HEK293 (cell line): ENCODE measurements at regions not wholly inside any gene's neighbourhood (a gene's known extent, or its start where the extent isn't known, plus 50 kb on each side); places are given as distances from the start of the nearest gene placed in this dataset.

ENCODE experiments used
- CTCF ChIA-PET: fragments of 350-600 bp; formaldehyde crosslinking; extraction: SDS; loops from one replicate; lab custom pipeline; 2021; ENCODE audit warnings: antibody characterized with exemption; lab: Yijun Ruan, JAX
- POLR2A ChIA-PET: fragments of 300-600 bp; formaldehyde crosslinking; extraction: SDS; loops from one replicate; lab custom pipeline; 2020; ENCODE audit warnings: antibody characterized with exemption, inconsistent platforms; lab: Yijun Ruan, JAX
- H3K27ac ChIP-seq: fragments of 200-500 bp; sonication (Bioruptor generic); 2 replicates; pipeline ENCODE4 v1.5.1; 2014; ENCODE audit warnings: low read depth, low read length, control low read depth, inconsistent platforms; ENCODE audit errors: extremely low read depth
- H3K36me3 ChIP-seq, 2 experiments: fragments of 200-500 bp in 1 of 2; sonication (Bioruptor generic) in 1 of 2; 1 replicate in 1 of 2; 2 replicates in 1 of 2; pipeline ENCODE4 v1.5.1; 2014 to 2017; ENCODE audit warnings: inconsistent platforms in 2 of 2, low read length in 2 of 2; ENCODE audit not compliant: control insufficient read depth in 2 of 2, insufficient read depth in 1 of 2
- H3K4me1 ChIP-seq: fragments of 200-500 bp; sonication (Bioruptor generic); 2 replicates; pipeline ENCODE4 v1.5.1; 2014; ENCODE audit warnings: mild to moderate bottlenecking, low read length, inconsistent platforms; ENCODE audit not compliant: control insufficient read depth, insufficient read depth
- H3K4me3 ChIP-seq: 2 replicates; pipeline ENCODE4 v1.5.1; 2011; ENCODE audit warnings: low read depth, mild to moderate bottlenecking, control low read depth, low read length, moderate library complexity
- H3K9me3 ChIP-seq: fragments of 200-500 bp; sonication (Bioruptor generic); 2 replicates; pipeline ENCODE4 v1.5.1; 2014; ENCODE audit warnings: low read depth, low read length, inconsistent platforms; ENCODE audit not compliant: control insufficient read depth, insufficient read depth
- HOXC10 ChIP-seq: sonication (generic); formaldehyde crosslinking; IDR thresholded peaks from 2 replicates; pipeline ENCODE4 v1.8.1; 2023; ENCODE audit warnings: mild to moderate bottlenecking, missing genetic modification reagents
- KLF8 ChIP-seq: fragments of 450-650 bp; formaldehyde crosslinking; IDR thresholded peaks from 2 replicates; pipeline ENCODE4 v1.5.1; 2016; ENCODE audit warnings: missing biosample characterization, missing genetic modification characterization
- SP3 ChIP-seq: fragments of 450-650 bp; formaldehyde crosslinking; IDR thresholded peaks from 2 replicates; pipeline ENCODE4 v1.5.1; 2016; ENCODE audit warnings: missing biosample characterization, missing genetic modification characterization
- TRIM28 ChIP-seq: IDR thresholded peaks from 2 replicates; pipeline ENCODE4 v1.6.1; 2011; ENCODE audit warnings: low read length, control low read depth, borderline replicate concordance
- YY2 ChIP-seq: fragments of 450-650 bp; formaldehyde crosslinking; IDR thresholded peaks from 2 replicates; pipeline ENCODE4 v1.5.1; 2016; ENCODE audit warnings: missing biosample characterization, missing genetic modification characterization
- ZBTB17 ChIP-seq: fragments of 450-650 bp; formaldehyde crosslinking; IDR thresholded peaks from 2 replicates; pipeline ENCODE4 v1.5.1; 2016; ENCODE audit warnings: missing biosample characterization, missing genetic modification characterization
- ZEB2 ChIP-seq: fragments of 450-650 bp; formaldehyde crosslinking; IDR thresholded peaks from 2 replicates; pipeline ENCODE4 v1.5.1; 2016; ENCODE audit warnings: missing biosample characterization, missing genetic modification characterization
- ZNF112 ChIP-seq: fragments of 450-650 bp; formaldehyde crosslinking; IDR thresholded peaks from 2 replicates; pipeline ENCODE4 v1.5.0; 2017; ENCODE audit warnings: missing biosample characterization, missing genetic modification characterization
- ZNF19 ChIP-seq: fragments of 450-650 bp; formaldehyde crosslinking; IDR thresholded peaks from 2 replicates; pipeline ENCODE4; 2016; ENCODE audit warnings: missing biosample characterization, missing genetic modification characterization, low read depth
- ZNF24 ChIP-seq: fragments of 450-650 bp; formaldehyde crosslinking; IDR thresholded peaks from 2 replicates; pipeline ENCODE4 v1.5.1; 2016; ENCODE audit warnings: missing biosample characterization, missing genetic modification characterization
- ZNF274 ChIP-seq, 2 experiments: fragments of 200-500 bp in 1 of 2; fragments of 450-650 bp in 1 of 2; sonication (Bioruptor generic) in 1 of 2; formaldehyde crosslinking in 1 of 2; IDR thresholded peaks; 2 replicates each; pipeline versions ENCODE4 v1.5.1 to v1.6.1; 2014 to 2016; ENCODE audit warnings: borderline replicate concordance in 1 of 2, inconsistent platforms in 1 of 2, low read length in 1 of 2, missing biosample characterization in 1 of 2, missing genetic modification characterization in 1 of 2
- ZNF544 ChIP-seq: fragments of 450-650 bp; formaldehyde crosslinking; IDR thresholded peaks from 2 replicates; pipeline ENCODE4 v1.5.0; 2017; ENCODE audit warnings: missing biosample characterization, missing genetic modification characterization
- ZNF621 ChIP-seq: fragments of 450-650 bp; formaldehyde crosslinking; IDR thresholded peaks from 2 replicates; pipeline ENCODE4 v1.5.1; 2017; ENCODE audit warnings: missing biosample characterization, missing genetic modification characterization
- ZNF629 ChIP-seq: fragments of 450-650 bp; formaldehyde crosslinking; IDR thresholded peaks from 2 replicates; pipeline ENCODE4 v1.5.1; 2017; ENCODE audit warnings: missing biosample characterization, missing genetic modification characterization
- ZNF701 ChIP-seq: fragments of 450-650 bp; formaldehyde crosslinking; IDR thresholded peaks from 2 replicates; pipeline ENCODE4 v1.5.1; 2016; ENCODE audit warnings: missing biosample characterization, missing genetic modification characterization
- ZNF776 ChIP-seq: fragments of 450-650 bp; formaldehyde crosslinking; IDR thresholded peaks from 2 replicates; pipeline ENCODE4 v1.5.0; 2017; ENCODE audit warnings: missing biosample characterization, missing genetic modification characterization, borderline replicate concordance
- TF ChIP-seq, protein P1 (sequence below): fragments of 450-650 bp; formaldehyde crosslinking; IDR thresholded peaks from 2 replicates; pipeline ENCODE4 v1.5.1; 2016; ENCODE audit warnings: missing biosample characterization, missing genetic modification characterization
- TF ChIP-seq, protein P2 (sequence below): fragments of 450-650 bp; formaldehyde crosslinking; IDR thresholded peaks from 2 replicates; pipeline ENCODE4 v1.5.1; 2016; ENCODE audit warnings: missing biosample characterization, missing genetic modification characterization, borderline replicate concordance
- TF ChIP-seq, protein P3 (sequence below): fragments of 450-650 bp; formaldehyde crosslinking; IDR thresholded peaks from 2 replicates; pipeline ENCODE4 v1.5.1; 2016; ENCODE audit warnings: missing biosample characterization, missing genetic modification characterization
- TF ChIP-seq, protein P4 (sequence below): fragments of 450-650 bp; formaldehyde crosslinking; IDR thresholded peaks from 2 replicates; pipeline ENCODE4 v1.5.1; 2016; ENCODE audit warnings: missing biosample characterization, missing genetic modification characterization, borderline replicate concordance

DNA sequence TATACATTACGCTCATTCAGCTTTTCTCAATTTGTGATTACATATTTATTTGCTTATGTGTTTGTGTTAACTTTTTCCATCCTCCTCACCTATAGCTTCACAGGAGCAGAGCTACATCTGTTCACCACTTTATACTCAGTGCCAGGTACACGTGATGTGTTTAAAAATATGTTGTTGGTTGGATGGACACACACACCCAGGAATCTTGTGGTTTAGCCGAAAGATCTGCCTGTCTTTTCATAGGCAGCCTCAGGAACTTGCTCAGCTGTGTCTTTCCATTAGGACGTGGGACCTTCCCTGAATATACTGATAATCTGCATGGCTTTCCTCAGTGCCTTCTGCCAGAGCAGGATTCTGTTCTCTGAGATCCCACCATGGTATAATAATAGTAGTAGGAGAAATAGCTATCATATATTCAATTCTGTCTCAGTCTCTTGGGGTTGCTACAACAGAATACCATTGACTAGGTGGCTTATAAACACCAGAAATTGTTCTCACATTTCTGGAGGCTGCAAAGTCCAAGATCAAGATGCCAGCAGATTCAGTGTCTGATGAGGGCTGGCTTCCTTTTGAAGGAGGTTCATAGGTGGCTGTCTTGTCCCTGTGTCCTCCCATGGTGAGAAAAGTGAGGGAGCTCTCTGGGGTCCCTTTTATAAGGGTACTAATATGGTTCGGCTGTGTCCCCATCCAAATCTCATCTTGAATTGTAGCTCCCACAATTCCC, 50.0 kb upstream of the SOD3 start:
- Histone ChIP-seq H3K4me1 (no peaks in the 10 kb centered on the region), H3K9me3 (no peaks in the 10 kb centered on the region), H3K27ac (no peak overlapping the region), H3K36me3 (no peaks in the 10 kb centered on the region), H3K4me3 (no peak overlapping the region)
- CTCF ChIA-PET = no interaction called here
- POLR2A ChIA-PET = no interaction called here
- TF ChIP-seq ZNF544 (tag by site-specific recombination) (no peak), YY2 (tag by site-specific recombination) (no peak), HOXC10 (no peak), ZNF274 (IDR thresholded peaks at IDR 0.05; ENCODE audit: low read length) (no peak), ZNF274 (tag by site-specific recombination; IDR thresholded peaks at IDR 0.05; ENCODE audit: borderline replicate concordance) (no peak), ZNF19 (tag by site-specific recombination) (no peak), ZNF701 (tag by site-specific recombination) (no peak), ZNF629 (tag by site-specific recombination) (no peak), ZNF776 (no peak), ZNF621 (no peak), SP3 (tag by site-specific recombination) (no peak), ZBTB17 (tag by site-specific recombination) (no peak), KLF8 (tag by site-specific recombination) (no peak), ZNF112 (tag by site-specific recombination) (no peak), ZEB2 (tag by site-specific recombination) (no peak), TRIM28 (no peak), ZNF24 (tag by site-specific recombination) (no peak)
- TF ChIP-seq, protein P1, sequence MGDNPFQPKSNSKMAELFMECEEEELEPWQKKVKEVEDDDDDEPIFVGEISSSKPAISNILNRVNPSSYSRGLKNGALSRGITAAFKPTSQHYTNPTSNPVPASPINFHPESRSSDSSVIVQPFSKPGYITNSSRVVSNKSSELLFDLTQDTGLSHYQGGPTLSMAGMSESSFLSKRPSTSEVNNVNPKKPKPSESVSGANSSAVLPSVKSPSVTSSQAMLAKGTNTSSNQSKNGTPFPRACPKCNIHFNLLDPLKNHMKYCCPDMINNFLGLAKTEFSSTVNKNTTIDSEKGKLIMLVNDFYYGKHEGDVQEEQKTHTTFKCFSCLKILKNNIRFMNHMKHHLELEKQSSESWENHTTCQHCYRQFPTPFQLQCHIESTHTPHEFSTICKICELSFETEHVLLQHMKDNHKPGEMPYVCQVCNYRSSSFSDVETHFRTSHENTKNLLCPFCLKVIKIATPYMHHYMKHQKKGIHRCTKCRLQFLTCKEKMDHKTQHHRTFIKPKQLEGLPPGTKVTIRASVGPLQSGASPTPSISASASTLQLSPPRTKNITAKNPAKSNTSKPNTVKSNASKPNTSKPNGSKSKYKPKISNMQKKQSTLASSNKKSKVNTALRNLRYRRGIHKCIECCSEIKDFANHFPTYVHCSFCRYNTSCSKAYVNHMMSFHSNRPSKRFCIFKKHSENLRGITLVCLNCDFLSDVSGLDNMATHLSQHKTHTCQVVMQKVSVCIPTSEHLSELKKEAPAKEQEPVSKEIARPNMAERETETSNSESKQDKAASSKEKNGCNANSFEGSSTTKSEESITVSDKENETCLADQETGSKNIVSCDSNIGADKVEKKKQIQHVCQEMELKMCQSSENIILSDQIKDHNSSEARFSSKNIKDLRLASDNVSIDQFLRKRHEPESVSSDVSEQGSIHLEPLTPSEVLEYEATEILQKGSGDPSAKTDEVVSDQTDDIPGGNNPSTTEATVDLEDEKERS = no peak
- TF ChIP-seq, protein P2, sequence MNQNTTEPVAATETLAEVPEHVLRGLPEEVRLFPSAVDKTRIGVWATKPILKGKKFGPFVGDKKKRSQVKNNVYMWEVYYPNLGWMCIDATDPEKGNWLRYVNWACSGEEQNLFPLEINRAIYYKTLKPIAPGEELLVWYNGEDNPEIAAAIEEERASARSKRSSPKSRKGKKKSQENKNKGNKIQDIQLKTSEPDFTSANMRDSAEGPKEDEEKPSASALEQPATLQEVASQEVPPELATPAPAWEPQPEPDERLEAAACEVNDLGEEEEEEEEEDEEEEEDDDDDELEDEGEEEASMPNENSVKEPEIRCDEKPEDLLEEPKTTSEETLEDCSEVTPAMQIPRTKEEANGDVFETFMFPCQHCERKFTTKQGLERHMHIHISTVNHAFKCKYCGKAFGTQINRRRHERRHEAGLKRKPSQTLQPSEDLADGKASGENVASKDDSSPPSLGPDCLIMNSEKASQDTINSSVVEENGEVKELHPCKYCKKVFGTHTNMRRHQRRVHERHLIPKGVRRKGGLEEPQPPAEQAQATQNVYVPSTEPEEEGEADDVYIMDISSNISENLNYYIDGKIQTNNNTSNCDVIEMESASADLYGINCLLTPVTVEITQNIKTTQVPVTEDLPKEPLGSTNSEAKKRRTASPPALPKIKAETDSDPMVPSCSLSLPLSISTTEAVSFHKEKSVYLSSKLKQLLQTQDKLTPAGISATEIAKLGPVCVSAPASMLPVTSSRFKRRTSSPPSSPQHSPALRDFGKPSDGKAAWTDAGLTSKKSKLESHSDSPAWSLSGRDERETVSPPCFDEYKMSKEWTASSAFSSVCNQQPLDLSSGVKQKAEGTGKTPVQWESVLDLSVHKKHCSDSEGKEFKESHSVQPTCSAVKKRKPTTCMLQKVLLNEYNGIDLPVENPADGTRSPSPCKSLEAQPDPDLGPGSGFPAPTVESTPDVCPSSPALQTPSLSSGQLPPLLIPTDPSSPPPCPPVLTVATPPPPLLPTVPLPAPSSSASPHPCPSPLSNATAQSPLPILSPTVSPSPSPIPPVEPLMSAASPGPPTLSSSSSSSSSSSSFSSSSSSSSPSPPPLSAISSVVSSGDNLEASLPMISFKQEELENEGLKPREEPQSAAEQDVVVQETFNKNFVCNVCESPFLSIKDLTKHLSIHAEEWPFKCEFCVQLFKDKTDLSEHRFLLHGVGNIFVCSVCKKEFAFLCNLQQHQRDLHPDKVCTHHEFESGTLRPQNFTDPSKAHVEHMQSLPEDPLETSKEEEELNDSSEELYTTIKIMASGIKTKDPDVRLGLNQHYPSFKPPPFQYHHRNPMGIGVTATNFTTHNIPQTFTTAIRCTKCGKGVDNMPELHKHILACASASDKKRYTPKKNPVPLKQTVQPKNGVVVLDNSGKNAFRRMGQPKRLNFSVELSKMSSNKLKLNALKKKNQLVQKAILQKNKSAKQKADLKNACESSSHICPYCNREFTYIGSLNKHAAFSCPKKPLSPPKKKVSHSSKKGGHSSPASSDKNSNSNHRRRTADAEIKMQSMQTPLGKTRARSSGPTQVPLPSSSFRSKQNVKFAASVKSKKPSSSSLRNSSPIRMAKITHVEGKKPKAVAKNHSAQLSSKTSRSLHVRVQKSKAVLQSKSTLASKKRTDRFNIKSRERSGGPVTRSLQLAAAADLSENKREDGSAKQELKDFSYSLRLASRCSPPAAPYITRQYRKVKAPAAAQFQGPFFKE = no peak
- TF ChIP-seq, protein P3, sequence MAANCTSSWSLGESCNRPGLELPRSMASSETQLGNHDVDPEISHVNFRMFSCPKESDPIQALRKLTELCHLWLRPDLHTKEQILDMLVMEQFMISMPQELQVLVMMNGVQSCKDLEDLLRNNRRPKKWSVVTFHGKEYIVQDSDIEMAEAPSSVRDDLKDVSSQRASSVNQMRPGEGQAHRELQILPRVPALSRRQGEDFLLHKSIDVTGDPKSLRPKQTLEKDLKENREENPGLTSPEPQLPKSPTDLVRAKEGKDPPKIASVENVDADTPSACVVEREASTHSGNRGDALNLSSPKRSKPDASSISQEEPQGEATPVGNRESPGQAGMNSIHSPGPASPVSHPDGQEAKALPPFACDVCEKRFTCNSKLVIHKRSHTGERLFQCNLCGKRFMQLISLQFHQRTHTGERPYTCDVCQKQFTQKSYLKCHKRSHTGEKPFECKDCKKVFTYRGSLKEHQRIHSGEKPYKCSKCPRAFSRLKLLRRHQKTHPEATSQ (tag by site-specific recombination) = no peak
- TF ChIP-seq, protein P4, sequence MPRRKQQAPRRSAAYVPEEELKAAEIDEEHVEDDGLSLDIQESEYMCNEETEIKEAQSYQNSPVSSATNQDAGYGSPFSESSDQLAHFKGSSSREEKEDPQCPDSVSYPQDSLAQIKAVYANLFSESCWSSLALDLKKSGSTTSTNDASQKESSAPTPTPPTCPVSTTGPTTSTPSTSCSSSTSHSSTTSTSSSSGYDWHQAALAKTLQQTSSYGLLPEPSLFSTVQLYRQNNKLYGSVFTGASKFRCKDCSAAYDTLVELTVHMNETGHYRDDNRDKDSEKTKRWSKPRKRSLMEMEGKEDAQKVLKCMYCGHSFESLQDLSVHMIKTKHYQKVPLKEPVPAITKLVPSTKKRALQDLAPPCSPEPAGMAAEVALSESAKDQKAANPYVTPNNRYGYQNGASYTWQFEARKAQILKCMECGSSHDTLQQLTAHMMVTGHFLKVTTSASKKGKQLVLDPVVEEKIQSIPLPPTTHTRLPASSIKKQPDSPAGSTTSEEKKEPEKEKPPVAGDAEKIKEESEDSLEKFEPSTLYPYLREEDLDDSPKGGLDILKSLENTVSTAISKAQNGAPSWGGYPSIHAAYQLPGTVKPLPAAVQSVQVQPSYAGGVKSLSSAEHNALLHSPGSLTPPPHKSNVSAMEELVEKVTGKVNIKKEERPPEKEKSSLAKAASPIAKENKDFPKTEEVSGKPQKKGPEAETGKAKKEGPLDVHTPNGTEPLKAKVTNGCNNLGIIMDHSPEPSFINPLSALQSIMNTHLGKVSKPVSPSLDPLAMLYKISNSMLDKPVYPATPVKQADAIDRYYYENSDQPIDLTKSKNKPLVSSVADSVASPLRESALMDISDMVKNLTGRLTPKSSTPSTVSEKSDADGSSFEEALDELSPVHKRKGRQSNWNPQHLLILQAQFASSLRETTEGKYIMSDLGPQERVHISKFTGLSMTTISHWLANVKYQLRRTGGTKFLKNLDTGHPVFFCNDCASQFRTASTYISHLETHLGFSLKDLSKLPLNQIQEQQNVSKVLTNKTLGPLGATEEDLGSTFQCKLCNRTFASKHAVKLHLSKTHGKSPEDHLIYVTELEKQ = no peak
